Calu3 (cell line): ENCODE measurements at regions not wholly inside any gene's neighbourhood (a gene's known extent, or its start where the extent isn't known, plus 50 kb on each side); places are given as distances from the start of the nearest gene placed in this dataset.
"Not testable (repeated sequence)": the region's sequence is repeated elsewhere in the genome, so short reads cannot be mapped to it uniquely, and the experiment has no call there.

ENCODE experiments used
- BruUV-seq: library from RNA; stranded (reverse); fragments of 400-500 nt; replicated peaks from 2 replicates; lab custom pipeline; 2021; lab: Mats Ljungman, UMichigan
- CTCF ChIA-PET: fragments of 300-600 bp; sonication (Branson Sonifier 250); formaldehyde crosslinking; loops from one replicate; lab custom pipeline; 2022; ENCODE audit warnings: antibody characterized with exemption; lab: Charles Lee
- DNase-seq: peaks from one replicate; pipeline ENCODE4 v3.0.0; 2022
- H3K27ac Mint-ChIP-seq: one replicate; pipeline ENCODE4 v1.8.0; 2022; ENCODE audit warnings: mixed read lengths; ENCODE audit not compliant: unreplicated experiment
- H3K27me3 Mint-ChIP-seq: one replicate; pipeline ENCODE4 v1.8.0; 2022; ENCODE audit warnings: mixed read lengths; ENCODE audit not compliant: unreplicated experiment
- H3K36me3 Mint-ChIP-seq: one replicate; pipeline ENCODE4 v1.8.0; 2022; ENCODE audit warnings: mild to moderate bottlenecking, moderate library complexity, mixed read lengths; ENCODE audit not compliant: insufficient read depth, unreplicated experiment
- H3K4me1 Mint-ChIP-seq: one replicate; pipeline ENCODE4 v1.8.0; 2022; ENCODE audit warnings: mild to moderate bottlenecking, low read depth, mixed read lengths; ENCODE audit not compliant: unreplicated experiment
- H3K4me3 Mint-ChIP-seq: one replicate; pipeline ENCODE4 v1.8.0; 2022; ENCODE audit warnings: mild to moderate bottlenecking, low read depth, moderate library complexity, mixed read lengths; ENCODE audit not compliant: unreplicated experiment
- H3K9me3 Mint-ChIP-seq: one replicate; pipeline ENCODE4 v1.8.0; 2022; ENCODE audit warnings: low read depth, mixed read lengths; ENCODE audit not compliant: unreplicated experiment
- CTCF ChIP-seq: fragments of 200-600 bp; IDR thresholded peaks from one replicate; pipeline ENCODE4 v1.8.0; 2022; ENCODE audit warnings: antibody characterized with exemption; ENCODE audit not compliant: unreplicated experiment
- intact Hi-C: fragments of 100-400 bp; cut with micrococcal nuclease; formaldehyde crosslinking; loops from one replicate; pipeline ENCODE4 v1.10.0; 2022; ENCODE audit not compliant: unreplicated experiment

- no peak for TF ChIP-seq CTCF
- no peak for DNase-seq
- CTCF ChIA-PET: no interaction called here
- H3K4me1 Mint-ChIP-seq: no peaks in the 10 kb centered on the region
- no peak overlapping the region for H3K4me3 Mint-ChIP-seq
- intact Hi-C loops: no loop called here
- no TSS peak for BruUV-seq
- no peaks in the 10 kb centered on the region for H3K27me3 Mint-ChIP-seq
- no peaks in the 10 kb centered on the region for H3K36me3 Mint-ChIP-seq
- peaks cover under 1% of the 10 kb centered on the region for H3K9me3 Mint-ChIP-seq
- H3K27ac Mint-ChIP-seq: no peak overlapping the region
Observed at GRCh38 chr3:176041185-176041584, 1156.1 kb downstream of the TBL1XR1 start.

GRCh38 chr3:176037636-176038035 is 1159.6 kb downstream of the TBL1XR1 start:
- Mint-ChIP-seq H3K36me3 (no peaks in the 10 kb centered on the region), H3K4me3 (no peak overlapping the region), H3K27ac (no peak overlapping the region), H3K27me3 (no peaks in the 10 kb centered on the region), H3K9me3 (peaks cover 6% of the 10 kb centered on the region), H3K4me1 (no peaks in the 10 kb centered on the region)
- intact Hi-C loops: no loop called here
- CTCF ChIA-PET: no interaction called here
- BruUV-seq: no TSS peak
- DNase-seq: no peak
- TF ChIP-seq CTCF: no peak

DNA sequence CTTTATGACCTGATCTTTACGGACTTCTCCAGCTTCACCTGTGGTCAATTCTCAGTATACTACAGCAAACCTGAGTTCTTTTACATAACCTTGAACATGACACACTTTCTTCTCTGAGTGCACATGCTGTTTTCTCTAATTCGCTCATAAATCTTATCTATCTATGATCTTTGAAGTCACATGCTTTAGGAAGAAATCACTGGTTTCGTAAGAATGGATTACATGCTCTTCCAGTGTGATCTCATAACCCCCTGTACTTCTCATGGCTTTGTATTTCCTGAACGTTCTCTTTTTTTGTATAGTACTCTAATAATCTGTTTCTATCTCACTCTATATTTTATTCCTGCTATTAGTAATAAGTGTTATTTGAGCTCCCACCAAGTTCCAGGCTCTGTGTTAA is 1165.2 kb downstream of the TBL1XR1 start:
- no peak overlapping the region for H3K4me3 Mint-ChIP-seq
- no peak for DNase-seq
- intact Hi-C loops: no loop called here
- H3K36me3 Mint-ChIP-seq: no peaks in the 10 kb centered on the region
- no peaks in the 10 kb centered on the region for H3K4me1 Mint-ChIP-seq
- no TSS peak for BruUV-seq
- H3K27me3 Mint-ChIP-seq: no peaks in the 10 kb centered on the region
- H3K27ac Mint-ChIP-seq: no peak overlapping the region
- CTCF ChIA-PET: interaction anchor here (0.6 kb wide), 1 partner anchor 17 kb away, joined by 3 read pairs; no protein-coding TSS in a partner anchor
- peaks cover 6% of the 10 kb centered on the region for H3K9me3 Mint-ChIP-seq
- no peak for TF ChIP-seq CTCF

DNA sequence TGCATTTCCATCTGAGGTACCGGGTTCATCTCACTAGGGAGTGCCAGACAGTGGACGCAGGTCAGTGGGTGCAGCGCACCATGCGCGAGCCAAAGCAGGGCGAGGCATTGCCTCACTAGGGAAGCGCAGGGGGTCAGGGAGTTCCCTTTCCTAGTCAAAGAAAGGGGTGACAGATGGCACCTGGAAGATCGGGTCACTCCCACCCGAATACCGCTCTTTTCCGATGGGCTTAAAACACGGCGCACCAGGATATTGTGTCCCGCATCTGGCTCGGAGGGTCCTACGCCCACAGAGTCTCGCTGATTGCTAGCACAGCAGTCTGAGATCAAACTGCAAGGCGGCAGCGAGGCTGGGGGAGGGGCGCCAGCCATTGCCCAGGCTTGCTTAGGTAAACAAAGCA is 1157.1 kb downstream of the NAALADL2 start:
- H3K27me3 Mint-ChIP-seq, H3K4me1 Mint-ChIP-seq, H3K27ac Mint-ChIP-seq, H3K9me3 Mint-ChIP-seq, H3K36me3 Mint-ChIP-seq, intact Hi-C loops, BruUV-seq, DNase-seq, H3K4me3 Mint-ChIP-seq, CTCF ChIA-PET: not testable (repeated sequence)

- intact Hi-C loops, H3K36me3 Mint-ChIP-seq, H3K27ac Mint-ChIP-seq, H3K4me3 Mint-ChIP-seq, H3K9me3 Mint-ChIP-seq, H3K4me1 Mint-ChIP-seq, DNase-seq, H3K27me3 Mint-ChIP-seq, BruUV-seq, CTCF ChIA-PET: not testable (repeated sequence)
Observed at GRCh38 chr3:176015228-176015627, 1156.1 kb downstream of the NAALADL2 start.
